ENCODE measurements at regions not wholly inside any gene's neighbourhood (a gene's known extent, or its start where the extent isn't known, plus 50 kb on each side); places are given as distances from the start of the nearest gene placed in this dataset.

DNA sequence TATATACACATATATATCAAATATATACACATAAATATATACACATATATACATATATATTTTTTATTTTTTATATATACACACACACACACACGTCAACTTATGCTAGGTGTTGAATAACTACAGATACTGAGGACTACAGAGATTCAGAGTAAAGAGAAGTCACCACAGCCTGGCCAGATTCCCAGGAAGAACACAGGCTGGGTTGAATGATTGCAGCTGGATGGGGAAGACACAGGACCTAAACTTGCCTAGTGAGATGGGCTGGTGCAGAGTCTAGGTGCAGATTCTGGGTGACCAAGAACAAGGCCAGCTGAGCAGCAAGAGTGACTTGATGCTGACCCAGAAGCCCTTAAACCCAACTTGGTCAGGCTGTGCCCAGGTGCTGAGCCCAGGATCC is 241.3 kb downstream of the KCTD12 start:
- TF ChIP-seq EZH2 (IDR thresholded peaks at IDR 0.05) (no peak), POLR2AphosphoS5 (IDR thresholded peaks at IDR 0.05; ENCODE audit: borderline replicate concordance, low read depth, low read length) (no peak), FOXP2 (optimal IDR thresholded peaks at IDR 0.05; ENCODE audit: control extremely low read depth, extremely low read length, insufficient read depth) (no peak)
